ENCODE measurements at regions not wholly inside any gene's neighbourhood (a gene's known extent, or its start where the extent isn't known, plus 50 kb on each side); places are given as distances from the start of the nearest gene placed in this dataset.
A peak's percentile ranks its signal among the peaks of the same experiment; 100 is the strongest.
"Not testable (repeated sequence)": the region's sequence is repeated elsewhere in the genome, so short reads cannot be mapped to it uniquely, and the experiment has no call there.

DNA sequence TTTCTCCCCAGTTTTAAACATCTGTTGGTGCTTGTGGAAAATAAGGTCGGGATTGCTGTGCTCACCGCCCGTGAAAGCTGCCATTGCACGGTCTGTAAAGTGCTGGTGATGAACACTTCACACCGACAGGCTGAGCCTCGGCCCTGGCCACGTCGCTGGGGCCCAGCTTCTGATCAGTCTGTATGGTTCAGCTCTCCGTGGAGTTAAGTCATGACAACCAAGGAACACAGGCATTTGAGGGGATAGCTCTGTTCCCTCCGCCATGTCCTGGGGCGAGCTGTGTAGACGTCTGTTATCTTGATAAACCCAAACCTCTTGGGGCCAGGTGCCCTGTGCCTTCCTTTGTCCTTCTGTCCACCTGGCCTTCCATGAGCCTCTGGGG is 110.6 kb downstream of the METRNL start:
- DNase-seq, result no peak

GRCh38 chr17:83190601-83191387 is 111.4 kb downstream of the METRNL start:
- DNase-seq, result no peak
- H3K36me3 ChIP-seq, result no peaks in the 10 kb centered on the region
- no peak overlapping the region for H3K27ac ChIP-seq (replicated peaks)
- H3K4me3 ChIP-seq, result no peak overlapping the region
- intact Hi-C loops (cut with micrococcal nuclease), result no loop called here
- peaks cover 32% of the 10 kb centered on the region for H3K4me1 ChIP-seq
- no peaks in the 10 kb centered on the region for H3K27me3 ChIP-seq (ENCODE audit: low read depth)
- peaks cover 11% of the 10 kb centered on the region for H3K9me3 ChIP-seq (replicated peaks)
- TF ChIP-seq, protein P1, sequence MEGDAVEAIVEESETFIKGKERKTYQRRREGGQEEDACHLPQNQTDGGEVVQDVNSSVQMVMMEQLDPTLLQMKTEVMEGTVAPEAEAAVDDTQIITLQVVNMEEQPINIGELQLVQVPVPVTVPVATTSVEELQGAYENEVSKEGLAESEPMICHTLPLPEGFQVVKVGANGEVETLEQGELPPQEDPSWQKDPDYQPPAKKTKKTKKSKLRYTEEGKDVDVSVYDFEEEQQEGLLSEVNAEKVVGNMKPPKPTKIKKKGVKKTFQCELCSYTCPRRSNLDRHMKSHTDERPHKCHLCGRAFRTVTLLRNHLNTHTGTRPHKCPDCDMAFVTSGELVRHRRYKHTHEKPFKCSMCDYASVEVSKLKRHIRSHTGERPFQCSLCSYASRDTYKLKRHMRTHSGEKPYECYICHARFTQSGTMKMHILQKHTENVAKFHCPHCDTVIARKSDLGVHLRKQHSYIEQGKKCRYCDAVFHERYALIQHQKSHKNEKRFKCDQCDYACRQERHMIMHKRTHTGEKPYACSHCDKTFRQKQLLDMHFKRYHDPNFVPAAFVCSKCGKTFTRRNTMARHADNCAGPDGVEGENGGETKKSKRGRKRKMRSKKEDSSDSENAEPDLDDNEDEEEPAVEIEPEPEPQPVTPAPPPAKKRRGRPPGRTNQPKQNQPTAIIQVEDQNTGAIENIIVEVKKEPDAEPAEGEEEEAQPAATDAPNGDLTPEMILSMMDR (IDR thresholded peaks at IDR 0.05; ENCODE audit: borderline replicate concordance), result no peak

More for the DNA sequence above, 110.6 kb downstream of the METRNL start:
- Histone ChIP-seq H3K27me3 (ENCODE audit: low read depth) (no peaks in the 10 kb centered on the region), H3K27ac (replicated peaks) (peak overlapping the region; percentile 40), H3K4me3 (no peak overlapping the region), H3K36me3 (no peaks in the 10 kb centered on the region), H3K9me3 (replicated peaks) (peaks cover 11% of the 10 kb centered on the region), H3K4me1 (peaks cover 24% of the 10 kb centered on the region)
- TF ChIP-seq, protein P1 (IDR thresholded peaks at IDR 0.05; ENCODE audit: borderline replicate concordance), result no peak
- intact Hi-C loops (cut with micrococcal nuclease), result no loop called here

DNA sequence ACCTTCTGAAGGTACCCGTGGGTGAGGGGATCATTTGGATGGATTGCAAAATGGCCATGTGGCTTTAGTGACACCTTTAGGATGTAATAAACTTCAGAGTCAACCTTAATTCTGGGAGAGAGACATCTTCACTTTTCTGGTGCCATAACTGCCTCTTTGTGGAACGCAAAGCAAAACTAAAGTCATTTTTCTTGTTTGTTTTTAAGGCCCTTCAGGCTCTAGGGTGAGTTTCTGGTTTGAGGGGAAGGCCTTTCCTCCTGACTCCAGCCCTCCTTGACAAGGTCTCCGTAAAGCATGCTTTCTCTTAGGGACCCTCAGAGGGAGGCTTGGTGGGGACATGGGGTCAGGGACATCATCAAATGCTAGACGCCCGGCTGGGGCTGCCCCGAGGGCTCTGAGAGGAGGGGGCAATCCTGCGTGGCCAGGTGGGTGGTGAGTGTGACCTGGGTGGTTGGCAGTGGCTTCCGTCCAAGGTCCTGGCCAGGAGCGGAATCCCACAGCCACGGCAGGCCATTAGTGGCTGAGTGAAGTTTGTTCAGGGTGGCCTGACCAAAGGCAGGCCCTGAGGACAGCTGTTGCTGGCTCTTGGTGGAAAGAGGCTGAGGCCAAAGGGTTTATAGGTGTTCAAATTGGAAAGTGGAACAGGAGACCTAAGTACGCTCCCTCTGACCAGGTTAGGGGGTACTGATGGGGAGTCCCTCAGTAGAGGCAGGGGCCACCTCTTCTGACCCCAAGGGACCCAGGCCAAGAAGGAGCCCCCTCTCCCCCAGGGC is 112.2 kb downstream of the METRNL start:
- Histone ChIP-seq H3K36me3 (no peaks in the 10 kb centered on the region), H3K4me1 (peaks cover 40% of the 10 kb centered on the region), H3K4me3 (no peak overlapping the region), H3K27ac (replicated peaks) (no peak overlapping the region), H3K27me3 (ENCODE audit: low read depth) (no peaks in the 10 kb centered on the region), H3K9me3 (replicated peaks) (peaks cover 11% of the 10 kb centered on the region)
- TF ChIP-seq, protein P1 (IDR thresholded peaks at IDR 0.05; ENCODE audit: borderline replicate concordance), result no peak
- intact Hi-C loops (cut with micrococcal nuclease), result no loop called here
- no peak for DNase-seq

GRCh38 chr17:83192161-83192788 is 112.9 kb downstream of the METRNL start:
- TF ChIP-seq, protein P1 (IDR thresholded peaks at IDR 0.05; ENCODE audit: borderline replicate concordance), result no peak
- H3K9me3 ChIP-seq (replicated peaks), result peaks cover 11% of the 10 kb centered on the region
- peaks cover 47% of the 10 kb centered on the region for H3K4me1 ChIP-seq
- no peaks in the 10 kb centered on the region for H3K36me3 ChIP-seq
- no peaks in the 10 kb centered on the region for H3K27me3 ChIP-seq (ENCODE audit: low read depth)
- DNase-seq, result peak; percentile 16
- no peak overlapping the region for H3K4me3 ChIP-seq
- intact Hi-C loops (cut with micrococcal nuclease), result no loop called here
- H3K27ac ChIP-seq (replicated peaks), result no peak overlapping the region

GRCh38 chr17:83192789-83193335 is 113.5 kb downstream of the METRNL start:
- H3K27me3 ChIP-seq (ENCODE audit: low read depth); H3K4me3 ChIP-seq; H3K9me3 ChIP-seq (replicated peaks); intact Hi-C loops (cut with micrococcal nuclease); H3K27ac ChIP-seq (replicated peaks); H3K36me3 ChIP-seq; DNase-seq: not testable (repeated sequence)
- H3K4me1 ChIP-seq, result peaks cover 49% of the 10 kb centered on the region
